ENCODE measurements at regions not wholly inside any gene's neighbourhood (a gene's known extent, or its start where the extent isn't known, plus 50 kb on each side); places are given as distances from the start of the nearest gene placed in this dataset.

GRCh38 chr6:94254689-94255088 lies 835.3 kb upstream of the EPHA7 start:
- peak; percentile 12 for TF ChIP-seq CTCF (conservative IDR thresholded peaks at IDR 0.05; ENCODE audit: control insufficient read depth, insufficient read depth, low read depth, low read length)
- H3K4me3 ChIP-seq (ENCODE audit: control insufficient read depth, low read depth, low read length), result no peak overlapping the region
- peak; percentile 1 for DNase-seq (ENCODE audit: low read depth)

DNA sequence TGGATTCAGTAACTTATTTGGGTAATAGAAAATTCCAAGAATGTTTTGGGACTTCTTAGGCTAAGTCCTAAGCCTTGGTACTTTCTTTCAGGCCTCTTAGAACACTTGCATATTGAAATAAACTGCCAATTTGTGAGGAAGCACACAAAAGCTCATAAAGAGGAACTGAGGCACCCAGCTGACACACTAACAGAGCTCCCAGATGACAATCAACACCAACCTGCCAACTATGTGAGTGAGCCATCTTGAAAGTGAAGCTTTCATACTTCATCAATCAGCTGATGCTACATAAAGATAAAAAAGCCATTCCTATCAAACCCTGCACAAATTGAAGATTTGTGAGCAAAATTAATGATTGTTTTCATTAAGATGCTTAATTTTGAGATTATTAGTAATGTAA lies 832.5 kb upstream of the EPHA7 start:
- TF ChIP-seq CTCF (conservative IDR thresholded peaks at IDR 0.05; ENCODE audit: control insufficient read depth, insufficient read depth, low read depth, low read length), result no peak
- no peak for DNase-seq (ENCODE audit: low read depth)
- H3K4me3 ChIP-seq (ENCODE audit: control insufficient read depth, low read depth, low read length), result no peak overlapping the region

DNA sequence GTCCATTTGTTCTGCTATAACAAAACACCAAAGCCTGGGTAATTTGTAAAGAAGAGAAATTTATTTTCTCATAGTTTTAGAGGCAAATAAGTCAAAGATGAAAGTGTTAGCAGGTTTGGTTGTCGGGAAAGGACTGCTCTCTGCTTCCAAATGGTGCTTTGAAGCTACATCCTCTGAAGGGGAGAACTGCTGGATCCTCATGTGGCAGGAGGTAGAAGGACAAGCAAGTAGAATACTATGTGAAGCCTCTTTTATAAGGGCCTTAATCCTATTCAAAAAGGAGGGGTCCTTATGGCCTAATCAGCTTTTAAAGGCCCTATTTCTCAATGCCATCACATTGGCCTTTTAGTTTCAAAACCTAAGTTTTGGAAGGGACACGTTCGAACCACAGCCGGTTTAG lies 826.0 kb upstream of the EPHA7 start:
- DNase-seq (ENCODE audit: low read depth), result no peak
- H3K4me3 ChIP-seq (ENCODE audit: control insufficient read depth, low read depth, low read length), result no peak overlapping the region
- TF ChIP-seq CTCF (conservative IDR thresholded peaks at IDR 0.05; ENCODE audit: control insufficient read depth, insufficient read depth, low read depth, low read length), result no peak

GRCh38 chr6:94238868-94239267 lies 819.5 kb upstream of the EPHA7 start:
- TF ChIP-seq CTCF (conservative IDR thresholded peaks at IDR 0.05; ENCODE audit: control insufficient read depth, insufficient read depth, low read depth, low read length), result no peak
- H3K4me3 ChIP-seq (ENCODE audit: control insufficient read depth, low read depth, low read length), result no peak overlapping the region
- DNase-seq (ENCODE audit: low read depth), result no peak

DNA sequence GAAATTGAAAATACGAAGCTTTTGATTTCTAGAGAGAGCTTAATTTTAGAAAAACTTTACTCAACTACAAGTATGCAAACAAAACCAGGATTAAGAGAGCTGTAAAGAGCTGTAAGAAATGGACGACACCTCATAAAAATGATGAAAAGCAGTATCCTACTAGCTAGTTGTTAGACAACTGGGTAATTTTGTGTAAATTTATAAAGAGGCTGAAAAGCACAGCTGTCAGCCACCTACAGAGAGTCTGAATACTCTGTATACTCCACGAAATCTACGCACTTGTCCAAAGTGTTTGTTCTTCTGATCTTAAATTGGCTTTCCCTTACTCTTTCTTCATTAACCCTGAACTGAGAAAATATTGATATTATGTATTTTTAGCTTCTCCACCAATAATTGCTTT lies 808.4 kb upstream of the EPHA7 start:
- no peak for DNase-seq (ENCODE audit: low read depth)
- TF ChIP-seq CTCF (conservative IDR thresholded peaks at IDR 0.05; ENCODE audit: control insufficient read depth, insufficient read depth, low read depth, low read length), result no peak
- no peak overlapping the region for H3K4me3 ChIP-seq (ENCODE audit: control insufficient read depth, low read depth, low read length)

DNA sequence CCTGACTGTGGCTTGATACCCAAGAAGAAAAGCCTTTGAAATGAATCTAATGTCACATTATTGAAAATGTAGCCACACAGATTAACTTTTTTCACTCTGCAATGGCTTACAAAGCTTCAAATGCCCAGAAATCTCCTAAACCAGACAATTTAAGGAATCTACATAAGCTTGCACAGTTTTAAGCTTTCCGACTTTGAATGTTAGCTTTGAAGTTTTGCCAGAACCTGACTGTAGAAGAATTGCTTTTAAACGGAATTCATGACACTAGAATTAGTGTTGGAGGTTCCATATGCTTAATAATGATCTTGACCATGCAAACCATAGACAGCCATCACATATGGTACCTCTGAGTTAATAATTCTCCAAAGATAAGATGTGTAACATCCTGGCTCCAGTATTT lies 798.5 kb upstream of the EPHA7 start:
- DNase-seq (ENCODE audit: low read depth), result no peak
- H3K4me3 ChIP-seq (ENCODE audit: control insufficient read depth, low read depth, low read length), result no peak overlapping the region
- no peak for TF ChIP-seq CTCF (conservative IDR thresholded peaks at IDR 0.05; ENCODE audit: control insufficient read depth, insufficient read depth, low read depth, low read length)

GRCh38 chr6:94215552-94215951 lies 796.2 kb upstream of the EPHA7 start:
- no peak overlapping the region for H3K4me3 ChIP-seq (ENCODE audit: control insufficient read depth, low read depth, low read length)
- no peak for DNase-seq (ENCODE audit: low read depth)
- no peak for TF ChIP-seq CTCF (conservative IDR thresholded peaks at IDR 0.05; ENCODE audit: control insufficient read depth, insufficient read depth, low read depth, low read length)

All from fibroblast of mammary gland (primary cell).